NOMO-1 treated with dmso at 0.1 percent for 144 hours (cell line): ENCODE measurements at regions not wholly inside any gene's neighbourhood (a gene's known extent, or its start where the extent isn't known, plus 50 kb on each side); places are given as distances from the start of the nearest gene placed in this dataset.

Experiments used
- DNase-seq: peaks from one replicate; lab custom pipeline; 2025; ENCODE audit not compliant: unreplicated experiment; lab: John Stamatoyannopoulos, UW

DNA sequence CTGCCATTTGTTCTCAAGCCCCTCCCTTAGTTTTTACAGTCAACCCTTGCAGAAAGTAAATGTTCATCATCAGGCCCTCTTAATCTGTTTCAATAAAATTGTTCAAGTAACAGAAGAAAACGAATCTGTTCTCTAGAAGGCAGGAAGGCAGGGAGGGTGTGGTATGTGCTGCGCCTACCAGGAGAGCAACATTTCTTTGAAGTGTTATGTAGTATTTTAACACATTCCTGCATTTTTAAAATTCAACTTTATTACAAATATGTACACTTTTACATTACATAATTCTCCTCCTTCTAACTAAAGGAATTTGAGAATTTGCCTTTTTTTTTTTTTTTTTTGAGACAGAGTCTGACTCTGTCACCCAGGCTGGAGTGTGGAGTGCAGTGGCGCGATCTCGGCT, 657.8 kb downstream of the MCTP2 start:
- DNase-seq: no peak

DNA sequence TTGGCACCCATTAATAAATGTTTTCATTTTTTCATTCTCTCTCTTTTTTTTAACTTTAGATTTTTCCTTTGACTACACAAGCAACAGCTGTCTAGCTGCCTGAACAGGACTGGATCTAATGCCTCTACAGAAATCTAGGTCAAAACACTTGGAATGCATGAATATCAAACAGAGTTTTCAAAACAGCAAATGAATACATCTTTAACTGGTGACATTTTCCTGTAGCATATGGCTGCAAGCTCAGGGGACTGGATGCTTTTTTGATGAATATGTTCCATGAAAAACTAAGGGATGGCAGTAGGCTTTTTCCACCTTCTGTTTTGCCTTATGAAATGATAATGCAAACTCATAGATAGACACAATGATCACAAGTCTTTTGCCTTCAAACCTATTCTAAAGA, 661.7 kb downstream of the MCTP2 start:
- no peak for DNase-seq

DNA sequence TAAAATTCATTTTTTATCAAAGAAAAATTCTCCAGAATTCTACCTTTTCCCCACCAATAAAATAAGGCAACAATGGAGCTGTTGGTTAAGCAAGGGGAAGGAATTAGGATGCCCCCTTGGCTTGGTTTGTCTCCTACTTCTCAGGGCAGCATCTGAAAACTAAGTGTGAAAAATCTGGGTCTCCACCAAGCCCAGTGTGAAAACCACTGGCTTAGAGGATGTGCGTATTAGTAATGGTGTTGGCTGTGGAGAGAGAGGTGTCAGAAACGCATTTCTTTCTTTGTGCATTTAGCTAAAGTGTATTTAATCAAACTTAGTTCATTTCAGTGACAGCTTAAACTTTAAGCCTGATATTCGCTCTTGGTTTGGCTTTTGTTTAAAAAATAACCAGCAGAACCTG, 662.7 kb downstream of the MCTP2 start:
- DNase-seq: no peak

DNA sequence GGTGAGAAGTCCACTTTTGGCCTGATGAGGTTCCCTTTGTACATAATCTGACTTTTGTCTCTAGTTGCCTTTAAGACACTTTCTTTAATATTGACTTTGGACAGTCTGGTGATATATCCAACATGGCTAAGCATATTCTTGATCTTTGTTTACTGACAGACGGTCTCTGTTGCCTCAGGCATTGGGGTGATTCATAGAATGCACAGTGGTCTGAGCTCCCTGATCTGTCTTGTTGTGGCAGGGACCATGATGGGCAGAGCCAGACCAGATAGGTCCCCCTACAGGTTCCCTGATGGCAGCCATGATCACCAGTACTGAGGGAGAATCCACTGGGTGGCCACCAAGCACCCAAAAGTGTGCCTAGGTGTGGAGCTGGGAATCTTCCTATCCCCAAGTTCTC, 678.1 kb downstream of the MCTP2 start:
- no peak for DNase-seq

DNA sequence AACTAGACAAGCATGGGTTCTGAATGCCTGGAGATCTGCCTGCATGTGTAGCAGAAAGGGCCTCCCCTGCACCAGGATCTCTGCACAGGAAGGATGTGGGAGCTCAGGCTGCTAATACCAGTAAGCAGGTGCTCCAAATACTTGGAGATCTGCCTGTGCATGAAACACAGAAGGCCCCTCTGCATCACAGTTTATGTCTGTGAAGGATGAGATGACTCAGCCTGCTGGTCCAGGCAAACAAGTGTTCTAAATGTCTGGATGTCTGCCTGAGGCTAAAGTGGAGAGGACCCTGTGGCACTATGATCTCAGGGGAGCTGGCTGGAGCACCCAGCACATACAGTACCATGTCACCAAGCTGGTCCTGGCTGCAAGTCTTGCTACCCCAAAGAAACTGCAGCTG, 678.8 kb downstream of the MCTP2 start:
- DNase-seq: no peak

DNA sequence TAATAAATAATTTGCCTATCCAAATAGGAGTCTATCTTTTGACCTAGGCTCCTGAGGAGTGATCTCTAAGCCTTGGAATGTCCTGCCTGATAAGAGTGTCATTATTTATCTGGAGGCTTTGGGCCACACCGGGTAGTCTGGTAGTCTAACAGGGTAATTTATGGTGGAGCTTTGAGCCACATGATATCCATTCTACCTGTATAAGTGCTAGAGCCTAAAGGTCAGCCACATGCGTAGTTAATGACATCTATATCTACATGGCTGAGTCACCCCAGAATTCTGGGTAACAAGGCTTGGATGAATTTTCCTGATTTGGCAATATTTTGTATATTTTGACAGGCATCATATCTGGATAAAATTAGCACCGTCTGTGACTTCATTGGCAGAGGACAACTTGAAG, 681.4 kb downstream of the MCTP2 start:
- no peak for DNase-seq

DNA sequence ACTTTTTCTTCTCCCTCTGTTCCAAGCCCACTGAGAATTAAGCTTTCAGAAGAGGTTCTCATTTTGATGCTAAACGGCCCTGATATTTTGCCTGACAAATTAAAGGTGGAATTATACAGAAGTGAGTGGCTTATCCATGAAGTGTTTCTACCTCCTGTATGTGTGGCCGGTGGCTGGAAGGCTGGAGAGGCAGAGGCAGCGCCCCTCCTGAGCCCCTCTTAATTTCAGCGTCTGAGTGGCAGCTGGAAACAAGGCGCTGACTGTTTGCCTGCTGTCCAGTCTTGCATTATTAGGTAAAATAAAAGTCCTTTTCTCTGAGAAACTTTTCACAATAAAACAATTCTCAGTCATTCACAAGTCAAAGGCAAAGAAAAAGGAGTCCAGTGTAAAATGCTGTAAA, 685.7 kb downstream of the MCTP2 start:
- DNase-seq: no peak

DNA sequence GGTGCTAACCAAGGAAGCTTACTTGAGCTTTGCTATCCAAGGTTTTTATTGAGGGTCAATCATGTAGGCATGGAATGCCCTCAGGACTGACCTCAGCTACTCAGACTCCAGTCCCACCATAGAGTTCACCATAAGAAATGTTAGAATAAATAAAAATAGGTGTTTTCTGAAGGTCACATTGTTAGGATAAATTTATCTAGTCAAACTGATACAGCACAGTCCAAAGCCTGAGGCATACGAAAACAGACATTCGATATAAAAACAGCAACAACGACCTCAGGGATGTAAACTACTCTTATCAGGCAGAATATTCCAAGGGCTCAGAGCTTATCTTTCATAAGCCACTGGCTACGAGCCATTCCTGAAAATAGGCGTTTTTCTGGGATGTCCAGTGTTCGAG, 690.6 kb downstream of the MCTP2 start:
- DNase-seq: no peak

DNA sequence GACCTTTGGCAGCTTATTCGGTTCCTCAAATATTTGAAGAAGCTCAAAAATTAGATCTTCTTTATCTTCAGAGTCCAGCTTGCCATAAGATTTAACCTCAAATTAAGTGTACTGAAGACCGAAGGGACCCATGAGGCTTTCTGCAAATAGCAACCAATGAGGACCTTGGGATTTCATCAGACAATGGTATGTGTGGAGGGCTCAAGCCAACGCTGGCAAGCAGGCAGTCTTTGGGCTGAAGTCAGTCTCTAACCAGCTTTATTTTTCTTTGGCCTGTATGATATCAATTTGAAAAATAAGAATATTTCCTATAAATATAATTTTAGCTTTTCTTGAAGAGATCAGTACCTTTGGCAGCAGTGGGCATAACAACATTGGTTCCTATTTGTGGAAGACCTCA, 692.7 kb downstream of the MCTP2 start:
- DNase-seq: no peak

DNA sequence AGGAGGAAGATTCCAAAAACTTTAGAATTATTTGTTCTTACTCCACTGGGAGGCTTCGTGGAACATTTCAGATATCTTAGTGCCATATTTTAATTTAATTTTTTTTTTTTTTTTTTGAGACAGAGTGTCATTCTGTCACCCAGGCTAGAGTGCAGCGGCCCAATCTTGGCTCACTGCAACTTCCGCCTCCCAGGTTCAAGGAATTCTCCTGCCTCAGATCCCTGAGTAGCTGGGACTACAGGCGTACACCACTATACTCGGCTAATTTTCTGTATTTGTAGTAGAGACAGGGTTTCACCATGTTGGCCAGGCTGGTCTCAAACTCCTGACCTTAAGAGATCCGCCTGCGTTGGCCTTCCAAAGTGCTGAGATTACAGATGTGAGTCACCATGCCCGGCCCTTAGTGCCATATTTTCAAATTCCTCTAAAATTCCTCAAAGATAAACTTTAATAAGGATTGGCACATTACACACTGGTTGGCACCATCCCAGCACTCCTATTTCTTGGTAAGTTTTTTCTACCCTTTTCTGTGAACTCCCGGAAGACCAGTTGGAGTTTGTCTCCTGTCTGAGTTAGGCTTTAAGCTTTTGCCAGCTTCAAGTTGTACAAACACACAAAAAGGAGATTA, 693.7 kb downstream of the MCTP2 start:
- no peak for DNase-seq

DNA sequence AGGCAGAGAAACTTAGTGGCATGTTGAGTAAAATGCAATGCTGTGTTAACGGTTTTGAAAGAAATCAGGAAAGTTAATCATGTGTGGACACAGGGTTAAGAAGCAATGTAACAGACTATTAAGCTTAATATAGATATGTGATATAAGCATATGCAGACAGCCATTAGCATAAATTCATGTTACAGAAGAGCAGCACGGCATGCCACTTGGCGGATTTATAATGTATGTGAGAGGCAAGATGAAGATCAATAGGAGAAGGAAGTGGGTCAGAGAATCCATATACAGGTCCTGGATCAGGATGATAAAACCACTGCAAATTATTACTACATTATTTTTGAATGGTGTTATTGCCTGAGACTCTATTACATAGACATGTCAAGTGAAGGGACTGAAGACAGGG, 694.3 kb downstream of the MCTP2 start:
- no peak for DNase-seq

DNA sequence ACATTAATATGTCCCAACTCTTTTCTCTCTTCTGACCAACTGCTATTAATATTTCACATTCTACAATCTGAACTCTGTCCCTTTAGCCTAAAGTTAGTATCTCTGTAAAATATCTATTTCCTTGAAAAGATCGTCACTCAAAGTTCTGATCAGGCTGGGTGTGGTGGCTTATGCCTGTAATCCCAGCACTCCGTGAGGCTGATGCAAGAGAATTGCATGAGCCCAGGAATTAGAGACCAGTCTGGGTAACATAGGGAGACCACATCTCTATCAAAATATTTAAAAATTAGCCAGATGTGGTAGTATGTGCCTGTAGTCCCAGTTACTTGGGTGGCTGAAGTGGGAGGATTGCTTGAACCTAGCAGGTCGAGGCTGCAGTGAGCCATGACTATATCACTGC, 695.6 kb downstream of the MCTP2 start:
- no peak for DNase-seq

DNA sequence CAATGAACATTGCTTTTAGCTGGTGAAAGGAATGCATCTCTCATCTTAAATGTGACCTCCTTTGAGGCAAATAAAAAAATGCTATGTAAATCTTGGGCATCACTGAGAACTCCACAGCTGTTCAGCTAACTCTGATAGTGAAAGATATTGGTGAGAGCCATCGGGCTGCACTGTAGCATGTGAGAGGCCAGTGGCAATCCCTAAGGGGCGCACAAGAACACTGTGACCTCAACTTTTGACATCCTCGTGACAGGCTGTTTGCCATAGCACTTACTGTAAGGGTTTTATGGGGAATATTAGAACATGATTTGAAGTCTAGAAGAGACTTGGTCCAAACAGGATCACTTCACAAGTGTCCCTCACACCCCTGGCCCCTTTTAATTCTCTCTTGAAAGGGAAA, 697.9 kb downstream of the MCTP2 start:
- DNase-seq: no peak

DNA sequence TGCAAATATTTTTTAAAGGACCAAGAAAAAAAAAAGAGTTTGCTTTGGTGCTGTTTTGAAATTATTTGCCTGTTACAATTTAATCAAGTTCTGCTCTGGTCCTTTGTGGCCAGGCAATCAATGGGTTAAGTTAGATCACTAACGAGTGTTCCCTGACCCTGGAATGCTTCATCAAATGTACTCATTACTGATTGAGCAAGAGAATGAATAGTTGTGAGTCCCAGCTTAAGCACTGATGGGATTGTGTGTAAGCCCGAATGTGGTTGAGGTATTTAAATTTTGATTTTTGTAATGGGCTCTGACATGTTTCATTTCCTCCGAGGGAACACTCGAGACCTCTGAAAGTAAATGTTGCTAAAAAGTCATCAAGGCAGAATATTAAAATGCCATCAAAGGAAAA, 699.1 kb downstream of the MCTP2 start:
- no peak for DNase-seq

DNA sequence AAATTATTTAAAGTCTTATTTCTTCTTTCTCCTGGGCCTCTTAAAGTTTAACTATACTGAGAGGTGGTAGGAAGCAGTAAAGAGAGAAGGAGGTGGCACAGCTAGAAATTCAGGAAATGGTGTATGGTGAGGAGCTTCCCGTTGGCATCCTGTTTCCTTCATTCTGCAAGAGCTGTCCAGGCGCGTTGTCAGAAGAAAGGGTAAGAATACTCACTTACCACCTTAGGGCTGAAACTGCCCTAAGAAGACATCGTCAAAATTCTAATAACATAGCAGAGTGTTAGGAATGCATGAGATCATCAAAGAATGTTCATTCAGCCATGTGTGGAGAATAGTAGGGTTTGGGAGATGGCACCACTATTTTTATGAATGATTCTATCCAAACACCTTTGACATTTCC, 699.6 kb downstream of the MCTP2 start:
- DNase-seq: no peak

DNA sequence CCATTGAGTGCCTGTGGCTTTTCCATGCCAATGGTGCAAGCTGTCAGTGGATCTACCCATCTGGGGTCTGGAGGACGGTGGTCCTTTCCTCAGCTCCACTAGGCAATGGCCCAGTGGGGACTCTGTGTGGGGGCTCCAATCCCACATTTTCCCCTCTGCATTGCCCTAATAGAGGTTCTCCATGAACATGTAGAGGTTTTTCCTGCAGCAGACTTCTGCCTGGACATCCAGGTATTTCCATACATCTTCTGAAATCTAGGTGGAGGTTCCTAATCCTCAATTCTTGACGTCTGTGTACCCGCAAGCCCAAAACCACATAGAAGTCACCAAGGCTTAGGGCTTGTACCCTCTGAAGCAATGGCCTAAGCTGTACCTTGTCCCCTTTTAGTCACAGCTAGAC, 703.1 kb downstream of the MCTP2 start:
- DNase-seq: no peak

DNA sequence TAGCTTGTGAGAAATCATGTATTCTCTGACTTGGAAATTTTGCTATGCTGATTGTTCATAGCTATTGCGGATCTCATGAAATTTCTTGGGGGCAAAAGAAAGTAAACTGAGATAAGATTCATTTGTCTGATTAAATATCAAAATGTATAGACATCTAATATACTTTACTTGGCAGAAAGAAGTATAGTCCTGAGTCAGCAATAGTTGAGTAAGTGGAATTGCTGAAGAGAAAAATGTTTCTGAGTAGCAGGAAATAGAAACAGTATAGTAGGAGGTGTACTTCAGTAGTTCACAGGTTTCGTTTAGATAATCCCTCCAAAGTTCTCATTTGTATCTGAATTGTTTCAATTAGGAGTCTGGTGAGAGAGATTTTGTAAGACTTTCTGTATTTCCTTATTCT, 705.9 kb downstream of the MCTP2 start:
- no peak for DNase-seq

DNA sequence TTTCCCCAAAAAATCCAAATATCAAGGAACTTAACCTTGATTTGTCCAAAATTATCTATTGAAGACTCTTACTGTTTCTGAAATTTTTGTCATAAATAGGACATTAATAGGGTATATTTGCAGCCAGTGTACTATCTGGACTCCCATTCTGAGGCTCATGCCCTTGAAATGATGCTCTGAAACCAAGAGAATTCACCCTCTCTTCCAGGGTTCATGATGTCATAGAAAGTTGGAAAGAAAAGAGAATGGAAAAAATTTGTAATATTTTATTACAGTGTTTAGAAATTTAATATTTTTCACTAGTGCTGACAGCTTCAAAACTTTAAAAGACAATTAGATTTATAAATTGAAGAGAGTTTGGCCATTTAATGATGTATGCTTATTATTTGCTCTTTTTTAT, 712.5 kb downstream of the MCTP2 start:
- no peak for DNase-seq

DNA sequence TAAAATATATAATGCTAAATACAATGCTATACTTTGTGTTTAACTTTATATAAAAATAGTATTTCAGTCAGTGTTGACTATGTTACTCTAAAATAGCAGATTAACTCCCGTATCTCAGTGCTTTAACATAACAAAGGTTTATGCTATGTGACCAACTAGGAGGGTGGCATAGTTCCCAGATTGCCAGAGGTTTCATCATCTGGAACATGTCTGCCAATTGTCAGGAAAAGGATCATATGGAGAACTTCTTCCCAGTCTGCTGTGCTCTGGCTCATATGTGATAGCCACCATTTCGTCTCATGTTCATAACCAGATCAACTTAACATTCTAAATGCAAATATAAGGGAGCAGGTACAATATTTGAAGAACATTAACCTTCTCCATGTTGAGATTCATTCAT, 720.2 kb downstream of the MCTP2 start:
- DNase-seq: no peak

DNA sequence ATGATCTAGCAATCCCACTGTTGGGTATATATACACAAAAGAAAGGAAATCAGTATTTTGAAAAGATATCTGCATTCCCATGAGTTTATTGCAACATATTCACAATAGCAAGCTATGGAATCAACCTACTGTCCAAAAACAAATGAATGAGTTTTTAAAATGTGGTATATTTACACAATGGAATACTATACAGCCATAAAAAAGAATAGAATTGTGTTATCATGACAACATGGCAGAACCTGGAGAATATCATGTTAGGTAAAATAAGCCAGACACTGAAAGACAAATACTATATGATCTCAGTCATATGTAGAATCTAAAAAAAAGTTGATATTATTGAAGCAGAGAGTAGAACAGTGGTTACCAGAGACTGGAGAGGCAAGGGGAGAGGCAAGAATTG, 732.6 kb downstream of the MCTP2 start:
- DNase-seq: no peak

DNA sequence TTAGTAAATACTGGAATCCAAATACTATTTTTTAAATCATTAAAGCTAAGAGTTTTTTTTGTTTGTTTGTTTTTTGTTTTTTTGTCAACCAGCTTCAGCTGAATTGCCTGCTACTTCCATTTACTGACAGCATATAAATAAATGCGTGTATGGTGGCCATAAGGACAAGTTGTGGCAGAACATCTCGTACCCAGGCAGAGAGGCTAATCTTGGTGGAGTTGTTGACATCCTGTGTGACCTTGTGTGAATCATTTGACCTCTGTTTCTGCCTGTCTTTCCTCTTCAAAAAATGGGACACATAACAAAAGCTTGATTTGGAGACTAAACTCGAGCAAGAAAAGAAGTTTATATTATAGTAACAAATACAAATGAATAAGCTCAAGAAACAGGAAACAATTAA, 734.2 kb downstream of the MCTP2 start:
- no peak for DNase-seq

DNA sequence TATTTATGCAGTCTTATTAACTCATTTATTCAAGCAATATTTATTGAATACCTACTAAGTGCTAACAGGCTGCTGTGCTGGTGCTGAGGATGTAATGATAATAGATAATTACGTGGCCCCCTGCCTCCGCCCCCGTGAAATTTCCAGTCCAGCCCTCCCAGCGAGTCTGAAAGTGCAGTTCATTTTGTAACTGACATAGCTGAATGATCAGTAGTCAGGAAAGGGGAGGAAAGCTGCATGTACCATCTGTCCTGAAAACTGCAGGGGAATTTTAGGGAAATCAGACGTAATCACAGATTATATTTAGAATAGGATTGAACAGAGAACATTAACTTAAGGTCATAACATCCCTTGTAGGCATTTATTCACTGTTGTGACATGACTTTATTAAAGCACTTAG, 736.8 kb downstream of the MCTP2 start:
- no peak for DNase-seq

DNA sequence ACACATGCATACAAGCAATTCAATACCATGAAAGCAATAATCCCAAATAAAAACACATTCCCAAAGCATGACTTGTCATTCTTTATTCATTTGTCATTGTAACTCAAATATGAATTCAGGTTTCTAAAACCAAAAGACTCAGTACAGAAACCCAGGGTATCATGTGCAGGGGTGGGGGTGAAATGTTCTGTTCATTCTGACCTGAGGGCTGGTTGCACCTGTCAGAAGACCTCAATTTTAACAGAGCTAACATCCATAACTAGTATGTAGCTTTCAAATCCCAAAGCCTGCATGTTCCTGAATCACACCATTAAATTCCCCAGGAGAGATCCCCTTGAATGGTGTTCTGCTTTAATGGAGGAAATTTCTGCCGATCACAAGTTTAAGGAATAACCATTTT, 738.7 kb downstream of the MCTP2 start:
- DNase-seq: no peak

DNA sequence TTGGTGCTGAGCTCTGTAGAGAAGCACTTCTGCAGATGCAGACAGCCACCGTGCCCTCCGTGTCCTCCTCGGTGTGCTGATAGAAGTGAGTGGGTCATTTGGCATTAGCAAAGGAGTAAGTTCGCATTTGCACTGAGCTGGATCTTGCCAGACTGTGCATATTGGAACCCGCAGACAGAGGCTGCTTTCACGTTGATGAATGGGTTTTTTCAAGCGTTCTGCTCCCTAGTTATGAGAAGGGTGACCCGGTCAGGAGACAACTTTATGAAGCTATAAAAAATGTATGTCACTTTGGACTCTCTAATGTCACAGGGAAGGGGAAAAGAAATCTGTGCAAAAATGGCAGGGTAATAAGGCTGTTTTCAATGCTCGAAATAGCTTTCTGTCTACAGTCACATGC, 739.4 kb downstream of the MCTP2 start:
- no peak for DNase-seq
